Loucy (cell line): ENCODE measurements at regions not wholly inside any gene's neighbourhood (a gene's known extent, or its start where the extent isn't known, plus 50 kb on each side); places are given as distances from the start of the nearest gene placed in this dataset.
A peak's percentile ranks its signal among the peaks of the same experiment; 100 is the strongest.

Experiments
- H2AFZ ChIP-seq: fragments of 200-600 bp; sonication (generic); 2 replicates; pipeline ENCODE4 v1.6.0; 2016; ENCODE audit warnings: antibody characterized with exemption, mild to moderate bottlenecking, low read length, moderate library complexity
- H3F3A ChIP-seq: fragments of 200-600 bp; 2 replicates; pipeline ENCODE4 v1.6.0; 2016; ENCODE audit warnings: antibody characterized with exemption, low read depth, mild to moderate bottlenecking
- H3K27me3 ChIP-seq: fragments of 200-600 bp; sonication (generic); 2 replicates; pipeline ENCODE4 v1.6.1; 2014; ENCODE audit warnings: low read length, mild to moderate bottlenecking; ENCODE audit not compliant: insufficient read depth, poor library complexity, severe bottlenecking
- H3K36me3 ChIP-seq: fragments of 200-600 bp; sonication (generic); 2 replicates; pipeline ENCODE4 v1.6.1; 2016; ENCODE audit warnings: low read length; ENCODE audit not compliant: insufficient read depth
- H3K4me1 ChIP-seq: fragments of 200-600 bp; sonication (generic); 2 replicates; pipeline ENCODE4 v1.5.1; 2014; ENCODE audit warnings: low read length, mild to moderate bottlenecking; ENCODE audit not compliant: insufficient read depth, poor library complexity, severe bottlenecking
- H3K4me2 ChIP-seq: fragments of 200-600 bp; sonication (generic); 2 replicates; pipeline ENCODE4 v1.6.0; 2014; ENCODE audit warnings: antibody characterized with exemption, low read length, low read depth, mild to moderate bottlenecking; ENCODE audit not compliant: poor library complexity, severe bottlenecking
- H3K4me3 ChIP-seq: fragments of 200-600 bp; sonication (generic); 2 replicates; pipeline ENCODE4 v1.5.1; 2014; ENCODE audit warnings: low read length, mild to moderate bottlenecking, mixed read lengths; ENCODE audit not compliant: poor library complexity, severe bottlenecking
- H3K79me2 ChIP-seq: fragments of 200-600 bp; sonication (generic); 2 replicates; pipeline ENCODE4 v1.6.1; 2014; ENCODE audit warnings: low read length; ENCODE audit not compliant: insufficient read depth
- H3K9ac ChIP-seq: fragments of 200-600 bp; sonication (generic); 2 replicates; pipeline ENCODE4 v1.6.0; 2014; ENCODE audit warnings: mild to moderate bottlenecking, low read depth, low read length, moderate library complexity; ENCODE audit not compliant: poor library complexity, severe bottlenecking
- H3K9me2 ChIP-seq: fragments of 200-600 bp; sonication (generic); replicated peaks from 2 replicates; pipeline ENCODE4 v1.6.1; 2016; ENCODE audit warnings: low read depth, low read length, mixed read lengths
- H3K9me3 ChIP-seq: fragments of 200-600 bp; sonication (generic); 2 replicates; pipeline ENCODE4 v1.6.1; 2014; ENCODE audit warnings: mild to moderate bottlenecking, antibody characterized with exemption, low read length, low read depth; ENCODE audit not compliant: insufficient read depth
- H4K20me1 ChIP-seq: fragments of 200-600 bp; sonication (generic); 2 replicates; pipeline ENCODE4 v1.6.0; 2014; ENCODE audit warnings: antibody characterized with exemption, low read length, mild to moderate bottlenecking; ENCODE audit not compliant: insufficient read depth, poor library complexity, severe bottlenecking
- CTCF ChIP-seq: fragments of 200-600 bp; sonication (generic); conservative IDR thresholded peaks from 2 replicates; pipeline ENCODE4 v1.5.1; 2014; ENCODE audit warnings: mild to moderate bottlenecking, antibody characterized with exemption, low read length
- EZH2phosphoT487 ChIP-seq: fragments of 200-600 bp; IDR thresholded peaks from 2 replicates; pipeline ENCODE4 v1.6.1; 2018; ENCODE audit warnings: antibody characterized with exemption, mild to moderate bottlenecking, moderate library complexity, borderline replicate concordance

GRCh38 chr3:104281713-104282112 lies 1085.0 kb upstream of the ALCAM start:
- Histone ChIP-seq H3K4me2 (no peak overlapping the region), H3K4me1 (no peaks in the 10 kb centered on the region), H3K9ac (no peak overlapping the region), H4K20me1 (no peaks in the 10 kb centered on the region), H3K27me3 (no peaks in the 10 kb centered on the region), H2AFZ (no peak overlapping the region), H3F3A (no peaks in the 10 kb centered on the region), H3K9me3 (no peaks in the 10 kb centered on the region), H3K79me2 (no peaks in the 10 kb centered on the region), H3K36me3 (no peaks in the 10 kb centered on the region), H3K4me3 (no peak overlapping the region), H3K9me2 (no peaks in the 10 kb centered on the region)
- no peak for TF ChIP-seq EZH2phosphoT487
- no peak for TF ChIP-seq CTCF

GRCh38 chr3:104286645-104287044 lies 1080.1 kb upstream of the ALCAM start:
- H3K9me3 ChIP-seq = no peaks in the 10 kb centered on the region
- no peak for TF ChIP-seq CTCF
- TF ChIP-seq EZH2phosphoT487 = no peak
- H3K4me2 ChIP-seq = no peak overlapping the region
- no peaks in the 10 kb centered on the region for H3K36me3 ChIP-seq
- H3F3A ChIP-seq = no peaks in the 10 kb centered on the region
- no peak overlapping the region for H3K4me3 ChIP-seq
- H4K20me1 ChIP-seq = no peaks in the 10 kb centered on the region
- H3K27me3 ChIP-seq = no peaks in the 10 kb centered on the region
- no peaks in the 10 kb centered on the region for H3K79me2 ChIP-seq
- H2AFZ ChIP-seq = no peak overlapping the region
- no peaks in the 10 kb centered on the region for H3K9me2 ChIP-seq
- H3K9ac ChIP-seq = no peak overlapping the region
- no peaks in the 10 kb centered on the region for H3K4me1 ChIP-seq

GRCh38 chr3:104291437-104291851 lies 1075.3 kb upstream of the ALCAM start:
- Histone ChIP-seq H4K20me1 (no peaks in the 10 kb centered on the region), H3F3A (no peaks in the 10 kb centered on the region), H3K27me3 (no peaks in the 10 kb centered on the region), H3K4me2 (peak overlapping the region; percentile 67), H3K9me3 (no peaks in the 10 kb centered on the region), H3K4me3 (peak overlapping the region; percentile 66), H2AFZ (peak overlapping the region; percentile 82), H3K9me2 (no peaks in the 10 kb centered on the region), H3K4me1 (no peaks in the 10 kb centered on the region), H3K36me3 (no peaks in the 10 kb centered on the region), H3K79me2 (no peaks in the 10 kb centered on the region), H3K9ac (no peak overlapping the region)
- TF ChIP-seq EZH2phosphoT487 (no peak), CTCF (no peak)
